ENCODE measurements at regions not wholly inside any gene's neighbourhood (a gene's known extent, or its start where the extent isn't known, plus 50 kb on each side); places are given as distances from the start of the nearest gene placed in this dataset.

DNA sequence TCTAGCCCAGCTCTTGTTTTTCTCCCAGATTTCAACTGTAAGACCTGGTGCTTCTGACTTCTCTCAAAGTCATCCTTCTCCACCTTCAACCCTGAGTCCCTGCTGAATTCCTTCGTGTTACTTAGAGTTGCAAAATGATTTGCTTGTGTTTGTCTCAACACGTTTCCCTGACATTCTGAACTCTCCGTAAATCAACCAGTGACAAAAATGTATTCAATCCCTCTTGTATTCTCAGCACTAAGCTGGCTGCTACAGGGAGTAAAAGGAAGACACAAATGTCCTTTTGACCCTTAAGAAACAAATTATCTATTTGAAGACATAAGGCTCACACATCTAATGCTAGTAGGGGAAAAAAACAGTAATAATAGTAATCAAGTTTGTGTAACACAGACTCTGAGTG is 514.0 kb upstream of the TMPO start:
- in situ Hi-C loops (cut with MboI; ENCODE audit: low pct_unique_long_range_greater_than_20kb, low sequenced_read_pairs, unreplicated experiment), result no loop called here
- TF ChIP-seq, protein P1, sequence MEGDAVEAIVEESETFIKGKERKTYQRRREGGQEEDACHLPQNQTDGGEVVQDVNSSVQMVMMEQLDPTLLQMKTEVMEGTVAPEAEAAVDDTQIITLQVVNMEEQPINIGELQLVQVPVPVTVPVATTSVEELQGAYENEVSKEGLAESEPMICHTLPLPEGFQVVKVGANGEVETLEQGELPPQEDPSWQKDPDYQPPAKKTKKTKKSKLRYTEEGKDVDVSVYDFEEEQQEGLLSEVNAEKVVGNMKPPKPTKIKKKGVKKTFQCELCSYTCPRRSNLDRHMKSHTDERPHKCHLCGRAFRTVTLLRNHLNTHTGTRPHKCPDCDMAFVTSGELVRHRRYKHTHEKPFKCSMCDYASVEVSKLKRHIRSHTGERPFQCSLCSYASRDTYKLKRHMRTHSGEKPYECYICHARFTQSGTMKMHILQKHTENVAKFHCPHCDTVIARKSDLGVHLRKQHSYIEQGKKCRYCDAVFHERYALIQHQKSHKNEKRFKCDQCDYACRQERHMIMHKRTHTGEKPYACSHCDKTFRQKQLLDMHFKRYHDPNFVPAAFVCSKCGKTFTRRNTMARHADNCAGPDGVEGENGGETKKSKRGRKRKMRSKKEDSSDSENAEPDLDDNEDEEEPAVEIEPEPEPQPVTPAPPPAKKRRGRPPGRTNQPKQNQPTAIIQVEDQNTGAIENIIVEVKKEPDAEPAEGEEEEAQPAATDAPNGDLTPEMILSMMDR (IDR thresholded peaks at IDR 0.05; ENCODE audit: extremely low read depth, insufficient read depth, missing control alignments), result no peak
- no peak for DNase-seq (ENCODE audit: low spot score)

DNA sequence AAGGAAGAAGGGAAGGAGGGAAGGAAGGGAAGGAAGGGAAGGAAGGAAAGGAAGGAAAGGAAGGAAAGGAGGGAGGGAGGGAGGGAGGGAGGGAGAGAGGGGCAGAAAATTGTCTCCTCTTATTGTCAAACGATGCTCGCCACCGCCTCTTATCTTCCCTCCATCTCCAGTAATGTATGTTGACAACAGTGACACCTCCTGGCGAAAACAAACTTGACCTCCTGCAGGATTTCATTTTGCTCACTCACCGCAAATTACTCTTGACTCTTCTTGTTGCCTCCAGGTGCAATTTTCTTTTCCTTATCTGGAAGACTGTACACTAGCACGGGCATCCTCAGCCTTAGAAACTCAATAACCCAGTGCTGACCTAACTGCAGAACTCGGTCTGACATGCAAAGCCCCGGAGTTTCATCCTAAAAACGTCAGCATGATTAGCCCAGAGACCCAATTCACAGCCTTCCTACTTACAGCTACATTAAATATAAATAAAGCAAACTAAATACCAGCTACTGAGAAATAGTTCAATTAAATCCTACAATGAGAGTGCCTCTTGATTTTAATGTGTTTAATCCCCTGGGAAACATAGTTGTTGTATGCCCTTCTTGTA is 512.4 kb upstream of the TMPO start:
- in situ Hi-C loops (cut with MboI; ENCODE audit: low pct_unique_long_range_greater_than_20kb, low sequenced_read_pairs, unreplicated experiment), result no loop called here
- TF ChIP-seq, protein P1 (IDR thresholded peaks at IDR 0.05; ENCODE audit: extremely low read depth, insufficient read depth, missing control alignments), result peak; percentile 64
- peak; percentile 34 for DNase-seq (ENCODE audit: low spot score)

DNA sequence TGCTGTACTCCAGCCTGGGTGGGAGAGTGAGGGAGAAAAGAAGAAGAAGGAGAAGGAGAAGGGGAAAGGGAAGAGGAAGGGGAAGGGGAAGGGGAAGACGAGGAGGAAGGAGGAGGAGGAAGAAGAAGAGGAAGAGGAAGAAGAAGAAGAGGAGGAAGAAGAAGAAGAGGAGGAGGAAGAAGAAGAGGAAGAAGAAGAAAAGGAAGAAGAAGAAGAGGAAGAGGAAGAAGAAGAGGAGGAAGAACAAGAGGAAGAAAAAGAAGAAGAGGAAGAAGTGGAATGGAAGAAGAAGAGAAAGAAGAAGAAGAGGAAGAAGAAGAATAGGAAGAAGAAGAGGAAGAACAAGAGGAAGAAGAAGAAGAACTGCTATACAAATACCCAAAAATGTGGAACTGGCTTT is 507.4 kb upstream of the TMPO start:
- DNase-seq (ENCODE audit: low spot score), result no peak
- in situ Hi-C loops (cut with MboI; ENCODE audit: low pct_unique_long_range_greater_than_20kb, low sequenced_read_pairs, unreplicated experiment), result no loop called here
- TF ChIP-seq, protein P1 (IDR thresholded peaks at IDR 0.05; ENCODE audit: extremely low read depth, insufficient read depth, missing control alignments), result no peak

DNA sequence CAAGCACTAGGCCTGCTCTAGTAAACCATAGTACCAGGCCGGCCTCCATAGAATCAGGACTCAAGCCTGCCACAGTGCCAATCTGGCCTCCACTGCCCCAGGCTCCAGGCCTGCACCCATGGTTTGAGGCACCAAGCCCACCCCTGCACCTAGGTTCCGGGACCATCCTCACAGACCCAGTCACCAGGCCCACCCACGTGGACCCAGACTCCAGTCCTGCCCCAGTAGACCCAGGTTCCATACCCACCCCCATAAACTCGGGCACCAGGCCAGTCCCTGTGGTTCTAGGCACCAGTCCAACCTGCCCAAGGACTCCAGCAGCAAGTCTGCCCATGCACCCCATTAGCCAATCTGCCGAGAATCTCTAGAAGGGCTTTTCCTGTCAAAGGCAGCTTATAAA is 501.8 kb upstream of the TMPO start:
- in situ Hi-C loops (cut with MboI; ENCODE audit: low pct_unique_long_range_greater_than_20kb, low sequenced_read_pairs, unreplicated experiment), result no loop called here
- no peak for DNase-seq (ENCODE audit: low spot score)
- TF ChIP-seq, protein P1 (IDR thresholded peaks at IDR 0.05; ENCODE audit: extremely low read depth, insufficient read depth, missing control alignments), result no peak

DNA sequence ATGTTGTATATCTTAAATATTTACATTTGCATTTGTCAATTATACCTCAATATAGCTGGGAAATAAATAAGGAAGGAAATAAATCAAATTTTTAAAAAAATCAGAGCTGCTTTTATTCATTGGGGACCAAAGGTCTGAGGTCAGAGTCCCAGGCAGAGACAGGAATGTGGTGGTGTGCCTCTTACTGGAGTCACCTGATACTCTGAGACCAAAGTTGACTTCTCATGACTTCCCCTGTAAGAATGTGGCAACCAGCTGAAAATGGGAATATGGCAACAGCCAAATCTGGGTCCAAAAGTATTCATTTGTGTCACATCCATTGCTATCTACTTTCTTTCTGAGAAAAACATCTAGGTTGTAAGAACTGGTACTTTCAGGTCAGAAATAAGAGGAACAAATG is 496.6 kb upstream of the TMPO start:
- no peak for DNase-seq (ENCODE audit: low spot score)
- TF ChIP-seq, protein P1 (IDR thresholded peaks at IDR 0.05; ENCODE audit: extremely low read depth, insufficient read depth, missing control alignments), result no peak
- in situ Hi-C loops (cut with MboI; ENCODE audit: low pct_unique_long_range_greater_than_20kb, low sequenced_read_pairs, unreplicated experiment), result no loop called here

DNA sequence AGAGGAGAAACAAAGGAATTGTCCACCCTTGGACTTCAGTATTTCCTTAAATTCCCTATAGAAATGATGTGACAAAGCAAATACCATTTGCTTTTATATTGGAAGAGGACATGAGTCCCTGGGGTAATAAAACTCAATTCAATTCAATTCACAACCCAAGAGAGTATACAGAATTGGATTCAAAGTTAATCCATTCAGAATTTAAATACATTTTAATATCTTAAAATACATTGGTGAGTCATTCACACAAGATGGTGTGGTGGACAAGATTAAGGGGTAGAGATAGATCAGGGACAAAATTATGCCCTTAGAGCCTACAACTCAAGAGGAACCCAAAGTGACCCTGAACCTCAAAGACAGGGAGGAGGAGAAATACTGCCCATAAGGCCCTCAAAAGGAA is 495.0 kb upstream of the TMPO start:
- TF ChIP-seq, protein P1 (IDR thresholded peaks at IDR 0.05; ENCODE audit: extremely low read depth, insufficient read depth, missing control alignments), result no peak
- DNase-seq (ENCODE audit: low spot score), result no peak
- in situ Hi-C loops (cut with MboI; ENCODE audit: low pct_unique_long_range_greater_than_20kb, low sequenced_read_pairs, unreplicated experiment), result no loop called here

DNA sequence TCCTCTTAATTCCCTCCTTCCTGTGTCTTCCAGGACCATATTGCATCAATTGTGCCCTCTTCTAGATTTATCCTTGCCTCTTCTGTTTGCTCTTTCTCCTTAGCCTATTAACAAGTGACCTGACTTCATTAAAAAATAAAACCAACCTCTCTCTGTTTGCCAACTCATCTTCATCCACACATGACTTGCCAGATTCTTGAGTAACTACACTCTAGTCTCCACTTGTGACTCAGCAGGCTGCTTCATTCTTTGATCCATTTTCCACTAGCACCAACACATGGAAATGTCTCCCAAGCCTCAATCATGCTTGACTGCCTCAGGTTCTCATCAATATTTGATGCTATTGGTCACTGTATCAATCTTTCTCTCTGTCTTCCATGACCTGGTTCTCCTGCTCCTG is 492.4 kb upstream of the TMPO start:
- TF ChIP-seq, protein P1 (IDR thresholded peaks at IDR 0.05; ENCODE audit: extremely low read depth, insufficient read depth, missing control alignments), result no peak
- DNase-seq (ENCODE audit: low spot score), result no peak
- in situ Hi-C loops (cut with MboI; ENCODE audit: low pct_unique_long_range_greater_than_20kb, low sequenced_read_pairs, unreplicated experiment), result no loop called here

Data from GM13977 (cell line).